Stimulated activated CD8-positive, alpha-beta memory T cell treated with anti-CD3 and anti-CD28 coated beads, Interleukin-15, amount 100 ng/mL, for 48 hours (primary cell): ENCODE measurements at regions not wholly inside any gene's neighbourhood (a gene's known extent, or its start where the extent isn't known, plus 50 kb on each side); places are given as distances from the start of the nearest gene placed in this dataset.
"Not testable (repeated sequence)": the region's sequence is repeated elsewhere in the genome, so short reads cannot be mapped to it uniquely, and the experiment has no call there.

Experiments used
- DNase-seq, 2 donors: peaks; one replicate each; pipeline ENCODE4 v3.0.0-alpha.2; 2020; ENCODE audit warnings: low read depth in 2 of 2

- no peak for DNase-seq
These were observed 181.7 kb upstream of the SPRED2 start for GRCh38 chr2:65613968-65614555.

DNA sequence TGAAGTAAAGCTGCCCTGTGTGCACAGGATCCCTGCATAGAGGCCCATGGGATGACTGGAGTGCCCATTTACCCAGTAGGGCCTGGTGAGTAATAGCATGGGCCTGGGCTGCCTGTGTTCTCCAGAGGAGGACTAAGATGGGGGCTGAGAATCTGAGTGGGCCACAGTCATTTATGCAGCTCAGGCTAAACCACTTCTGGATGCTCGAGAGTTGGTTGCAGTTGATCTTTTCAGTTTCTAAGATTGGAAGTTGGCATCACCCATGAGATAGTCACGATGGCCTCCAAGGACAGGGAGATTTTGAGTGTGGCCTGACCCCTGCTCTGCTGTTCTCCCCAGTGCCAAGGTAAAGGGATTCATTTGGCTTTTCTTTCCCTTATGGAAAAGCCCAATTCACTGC, 179.1 kb upstream of the SPRED2 start:
- no peak for DNase-seq

GRCh38 chr2:65608916-65609315, 176.5 kb upstream of the SPRED2 start:
- no peak for DNase-seq

DNA sequence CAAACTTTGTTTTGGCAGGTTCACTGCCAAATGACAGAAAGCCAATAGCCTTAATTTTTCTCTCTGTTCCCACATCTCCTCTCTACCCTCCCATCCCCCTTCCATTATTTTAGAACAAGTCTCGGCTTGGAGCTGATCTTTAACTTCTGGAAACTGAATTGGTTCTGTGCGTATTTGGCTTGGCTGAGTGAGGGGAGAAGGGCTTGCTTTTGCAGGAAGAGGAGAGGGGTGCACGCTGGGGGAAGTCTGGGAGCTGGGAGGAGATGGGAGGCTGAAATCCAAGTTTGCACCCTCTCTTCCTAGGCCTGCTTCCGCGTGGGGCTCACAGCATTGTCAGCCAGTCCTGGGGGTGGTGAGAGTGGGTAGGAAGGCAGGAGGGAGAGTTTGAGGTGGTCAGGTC, 176.1 kb upstream of the SPRED2 start:
- no peak for DNase-seq

GRCh38 chr2:65607662-65608305, 175.4 kb upstream of the SPRED2 start:
- no peak for DNase-seq

DNA sequence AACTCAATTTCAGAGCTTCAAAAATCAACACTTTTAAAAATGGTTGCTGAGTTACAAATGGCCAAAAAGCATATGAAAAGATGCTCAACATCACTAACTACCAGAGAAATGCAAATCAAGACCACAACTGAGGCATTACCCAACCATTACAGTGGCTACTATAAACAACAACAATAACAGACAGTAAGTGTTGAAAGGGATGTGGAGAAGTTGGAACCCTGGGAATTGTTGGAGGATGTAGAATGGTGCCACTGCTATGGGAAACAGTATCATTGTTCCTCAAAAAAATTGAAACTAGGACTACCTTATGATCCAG, 173.3 kb upstream of the SPRED2 start:
- no peak for DNase-seq

GRCh38 chr2:65605058-65605742, 172.8 kb upstream of the SPRED2 start:
- no peak for DNase-seq

DNA sequence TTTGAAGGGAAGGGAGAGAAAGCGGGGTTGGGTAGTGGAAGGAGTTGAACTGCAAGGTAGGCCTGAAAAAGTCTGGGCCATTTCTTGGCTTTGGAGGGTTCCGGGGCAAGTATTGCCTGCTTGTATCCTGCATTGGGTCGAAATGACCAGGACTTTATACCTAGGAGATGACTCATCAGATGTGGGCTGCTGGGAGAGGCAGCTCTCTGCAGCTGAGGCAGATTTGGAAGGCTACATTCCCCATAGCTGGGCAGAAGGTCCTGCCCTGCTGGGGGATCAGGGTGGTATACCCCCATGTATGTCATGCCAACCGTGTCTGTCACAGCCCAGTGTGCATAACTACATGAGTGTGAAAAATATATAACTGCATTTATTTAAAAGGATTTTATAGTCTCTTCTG, 171.8 kb upstream of the SPRED2 start:
- DNase-seq = no peak

DNA sequence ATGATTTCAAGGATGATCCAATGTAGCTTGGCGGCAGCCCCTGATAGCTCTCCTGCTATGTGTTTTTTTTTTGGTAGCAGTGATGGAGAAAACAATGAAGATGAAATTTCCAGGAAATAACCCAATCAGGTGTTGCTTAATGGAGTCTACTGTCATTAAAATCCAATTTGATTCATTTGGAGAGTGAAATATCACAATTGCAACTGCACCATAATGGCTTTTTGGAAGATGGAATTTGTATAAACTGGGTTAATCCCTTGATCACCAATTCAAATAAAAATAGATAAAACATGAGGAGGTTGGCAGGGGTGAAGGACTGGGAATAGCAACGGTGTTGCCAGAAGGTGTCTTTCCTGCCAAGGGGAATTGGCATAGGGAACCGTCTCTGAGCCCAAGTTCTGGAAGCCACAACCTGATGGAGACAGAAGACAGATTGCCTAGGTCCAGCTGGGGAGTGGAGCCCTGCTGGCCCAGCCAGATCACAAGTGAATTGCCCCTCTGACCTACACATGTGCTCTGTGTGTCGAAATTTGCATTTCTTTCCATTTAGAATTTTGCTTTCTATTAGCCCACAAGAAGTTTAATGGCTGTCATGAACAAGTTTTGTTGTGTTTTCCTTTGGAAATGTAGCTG, 170.3 kb upstream of the SPRED2 start:
- no peak for DNase-seq

DNA sequence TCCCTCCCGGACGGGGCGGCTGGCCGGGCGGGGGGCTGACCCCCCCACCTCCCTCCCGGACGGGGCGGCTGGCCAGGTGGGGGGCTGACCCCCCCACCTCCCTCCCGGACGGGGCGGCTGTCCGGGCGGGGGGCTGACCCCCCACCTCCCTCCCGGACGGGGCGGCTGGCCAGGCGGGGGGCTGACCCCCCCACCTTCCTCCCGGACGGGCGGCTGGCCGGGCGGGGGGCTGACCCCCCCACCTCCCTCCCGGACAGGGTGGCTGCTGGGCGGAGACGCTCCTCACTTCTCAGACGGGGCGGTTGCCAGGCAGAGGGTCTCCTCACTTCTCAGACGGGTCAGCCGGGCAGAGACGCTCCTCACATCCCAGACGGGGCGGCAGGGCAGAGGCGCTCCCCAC, 168.5 kb upstream of the SPRED2 start:
- not testable (repeated sequence) for DNase-seq

DNA sequence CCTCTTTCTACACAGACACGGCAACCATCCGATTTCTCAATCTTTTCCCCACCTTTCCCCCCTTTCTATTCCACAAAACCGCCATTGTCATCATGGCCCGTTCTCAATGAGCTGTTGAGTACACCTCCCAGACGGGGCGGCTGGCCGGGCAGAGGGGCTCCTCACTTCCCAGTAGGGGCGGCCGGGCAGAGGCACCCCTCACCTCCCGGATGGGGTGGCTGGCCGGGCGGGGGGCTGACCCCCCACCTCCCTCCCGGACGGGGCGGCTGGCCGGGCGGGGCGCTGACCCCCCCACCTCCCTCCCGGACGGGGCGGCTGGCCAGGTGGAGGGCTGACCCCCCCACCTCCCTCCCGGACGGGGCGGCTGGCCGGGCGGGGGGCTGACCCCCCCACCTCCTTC, 168.0 kb upstream of the SPRED2 start:
- not testable (repeated sequence) for DNase-seq

DNA sequence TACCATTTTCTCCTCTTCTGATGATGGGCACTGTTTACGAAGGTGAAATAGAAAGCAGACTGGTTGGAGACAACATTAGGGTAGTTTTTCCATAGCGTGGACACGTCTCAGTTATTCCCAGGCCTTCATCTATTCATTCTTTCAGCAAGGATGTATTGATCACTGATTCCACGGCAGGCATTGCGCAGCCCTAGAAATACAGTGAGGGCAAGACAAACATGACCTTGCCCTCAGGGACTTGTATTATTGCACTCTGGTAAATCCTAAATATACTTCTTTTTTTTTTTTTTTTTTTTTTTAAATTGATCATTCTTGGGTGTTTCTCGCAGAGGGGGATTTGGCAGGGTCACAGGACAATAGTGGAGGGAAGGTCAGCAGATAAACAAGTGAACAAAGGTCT, 167.3 kb upstream of the SPRED2 start:
- DNase-seq = no peak

- no peak for DNase-seq
These were observed 166.6 kb upstream of the SPRED2 start for GRCh38 chr2:65598996-65599395.

DNA sequence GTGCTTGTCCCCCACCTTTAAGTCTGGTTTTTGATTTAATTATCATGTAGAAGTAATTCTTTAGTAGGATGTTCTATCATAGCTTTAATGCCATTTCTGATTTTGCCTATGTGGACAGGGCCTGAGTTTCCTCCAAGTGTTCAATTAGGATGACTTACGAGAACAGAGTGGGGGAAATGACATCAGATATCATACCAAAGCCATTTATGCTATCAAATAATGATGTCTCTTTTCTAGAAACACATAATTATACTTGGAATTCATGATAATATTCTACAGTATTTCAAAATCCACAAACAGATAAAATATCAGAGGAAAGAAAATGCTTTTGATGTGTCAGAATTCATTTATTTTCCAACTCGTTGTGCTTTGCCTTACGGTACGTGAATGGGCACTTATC, 165.9 kb upstream of the SPRED2 start:
- DNase-seq = no peak

- DNase-seq = no peak
These were observed 163.2 kb upstream of the SPRED2 start for GRCh38 chr2:65595630-65596029.

DNA sequence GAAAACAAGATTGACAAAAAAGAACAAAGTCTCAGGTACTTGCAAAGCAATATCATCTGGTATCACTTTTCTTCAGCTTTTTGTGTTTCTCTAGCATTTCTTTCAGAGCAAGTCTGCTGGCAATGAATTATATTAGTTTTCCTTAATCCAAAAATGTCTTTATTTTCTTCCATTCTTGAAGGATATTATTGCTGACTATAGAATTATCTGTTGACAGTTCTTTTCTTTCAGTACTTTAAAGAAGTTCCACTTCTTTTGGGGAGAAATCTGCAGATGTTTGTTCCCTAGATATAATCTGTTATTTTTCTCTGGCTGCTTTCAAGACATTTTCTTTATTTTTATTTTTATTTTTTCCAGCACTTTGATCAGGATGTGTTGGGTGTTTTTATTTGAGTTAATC, 161.8 kb upstream of the SPRED2 start:
- no peak for DNase-seq

GRCh38 chr2:65589667-65590066, 157.3 kb upstream of the SPRED2 start:
- DNase-seq = no peak

DNA sequence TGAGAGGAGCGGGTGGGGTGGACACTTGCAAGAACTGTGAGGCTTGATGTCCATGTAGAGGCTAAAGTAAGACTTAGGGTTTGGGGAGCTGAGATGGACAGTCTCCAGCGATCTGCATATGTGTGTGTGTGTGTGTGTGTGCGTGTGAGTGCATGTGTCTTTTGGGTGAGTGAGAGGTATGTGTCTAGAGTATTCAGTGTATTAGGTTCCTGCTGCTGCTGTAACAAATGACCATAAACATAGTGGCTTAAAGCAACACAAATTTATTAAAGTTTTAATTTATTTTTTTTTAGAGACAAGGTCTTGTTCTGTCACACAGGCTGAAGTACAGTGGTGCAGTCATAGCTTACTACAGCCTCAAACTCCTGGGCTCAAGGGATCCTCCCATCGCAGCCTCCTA, 155.4 kb upstream of the SPRED2 start:
- no peak for DNase-seq

DNA sequence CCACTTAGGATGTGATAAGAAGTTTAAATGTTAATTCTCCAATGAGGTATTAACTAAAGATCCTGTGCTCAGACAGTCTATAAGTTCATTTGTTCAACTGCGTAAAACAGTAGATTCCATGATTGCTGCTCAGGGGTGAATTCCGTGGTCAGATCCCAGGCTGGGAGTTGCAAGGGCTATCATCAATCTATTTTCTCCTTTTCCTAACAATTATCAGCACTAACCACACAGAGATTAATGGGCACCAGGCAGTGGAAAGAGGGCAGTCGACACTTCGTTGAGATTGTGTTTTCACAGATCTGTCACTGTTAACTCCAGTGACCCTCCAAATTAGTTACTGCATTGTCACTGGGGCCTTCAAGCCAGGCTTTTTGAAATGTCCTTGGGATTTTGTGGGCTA, 154.1 kb upstream of the SPRED2 start:
- no peak for DNase-seq

GRCh38 chr2:65583061-65583460, 150.7 kb upstream of the SPRED2 start:
- DNase-seq = no peak

DNA sequence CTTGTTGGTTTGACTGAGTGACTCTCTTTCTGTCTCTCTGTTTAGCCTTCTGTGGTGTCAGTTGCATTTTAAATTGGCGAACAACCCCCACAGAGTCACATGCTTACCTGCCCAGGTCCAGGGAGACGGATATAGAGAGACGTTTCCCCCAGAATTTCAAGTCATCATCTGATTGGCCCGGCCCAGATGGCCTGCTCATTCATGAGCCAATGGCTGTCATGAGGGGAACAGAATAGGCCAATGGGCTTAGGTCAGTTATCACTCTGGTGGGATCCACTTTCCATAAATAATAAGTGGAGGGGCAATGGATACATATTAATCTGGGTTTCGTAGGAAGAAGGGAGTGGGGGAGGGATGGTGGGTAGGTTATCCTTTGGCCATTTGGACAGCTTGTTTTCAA, 150.0 kb upstream of the SPRED2 start:
- DNase-seq = no peak

- DNase-seq = no peak
These were observed 148.4 kb upstream of the SPRED2 start for GRCh38 chr2:65580824-65581223.
